GM18517 (cell line): ENCODE measurements at regions not wholly inside any gene's neighbourhood (a gene's known extent, or its start where the extent isn't known, plus 50 kb on each side); places are given as distances from the start of the nearest gene placed in this dataset.

Source experiments
- ATAC-seq: cut with Tn5 transposase; IDR thresholded peaks from one replicate; pipeline ENCODE4 v1.9.1; 2021; ENCODE audit warnings: mild to moderate bottlenecking, moderate library complexity; ENCODE audit not compliant: unreplicated experiment

- no peak for ATAC-seq
Observed at GRCh38 chr9:120018550-120018949, 561.4 kb downstream of the CDK5RAP2 start.

- ATAC-seq, result no peak
Observed at GRCh38 chr9:120018037-120018436, 561.9 kb downstream of the CDK5RAP2 start.

- ATAC-seq, result no peak
Observed at GRCh38 chr9:120016231-120016630, 563.7 kb downstream of the CDK5RAP2 start.

GRCh38 chr9:120014796-120015195, 565.2 kb downstream of the CDK5RAP2 start:
- no peak for ATAC-seq

GRCh38 chr9:120009856-120010255, 570.1 kb downstream of the CDK5RAP2 start:
- no peak for ATAC-seq

GRCh38 chr9:120001536-120001935, 578.4 kb downstream of the CDK5RAP2 start:
- no peak for ATAC-seq

- no peak for ATAC-seq
Observed at GRCh38 chr9:119998614-119999013, 581.4 kb downstream of the CDK5RAP2 start.

- ATAC-seq, result no peak
Observed at GRCh38 chr9:119991797-119992196, 588.2 kb downstream of the CDK5RAP2 start.

- no peak for ATAC-seq
Observed at GRCh38 chr9:119986713-119987112, 593.3 kb downstream of the CDK5RAP2 start.

GRCh38 chr9:119986205-119986604, 593.8 kb downstream of the CDK5RAP2 start:
- no peak for ATAC-seq

GRCh38 chr9:119974026-119974425, 604.8 kb upstream of the BRINP1 start:
- ATAC-seq, result no peak

GRCh38 chr9:119968836-119969707, 599.8 kb upstream of the BRINP1 start:
- peak; percentile 84 for ATAC-seq

- ATAC-seq, result no peak
Observed at GRCh38 chr9:119967867-119968535, 598.8 kb upstream of the BRINP1 start.

- ATAC-seq, result no peak
Observed at GRCh38 chr9:119963798-119964372, 594.6 kb upstream of the BRINP1 start.

GRCh38 chr9:119963258-119963797, 594.1 kb upstream of the BRINP1 start:
- ATAC-seq, result no peak

- ATAC-seq, result no peak
Observed at GRCh38 chr9:119961774-119962424, 592.7 kb upstream of the BRINP1 start.

- no peak for ATAC-seq
Observed at GRCh38 chr9:119959846-119960545, 590.8 kb upstream of the BRINP1 start.

- ATAC-seq, result no peak
Observed at GRCh38 chr9:119956111-119956510, 586.9 kb upstream of the BRINP1 start.

- ATAC-seq, result no peak
Observed at GRCh38 chr9:119955276-119955675, 586.0 kb upstream of the BRINP1 start.

- no peak for ATAC-seq
Observed at GRCh38 chr9:119951591-119951990, 582.4 kb upstream of the BRINP1 start.
